ENCODE measurements at regions not wholly inside any gene's neighbourhood (a gene's known extent, or its start where the extent isn't known, plus 50 kb on each side); places are given as distances from the start of the nearest gene placed in this dataset.

- TF ChIP-seq CTCF (IDR thresholded peaks at IDR 0.05) (no peak), POLR2A (IDR thresholded peaks at IDR 0.05) (no peak), POLR2AphosphoS5 (IDR thresholded peaks at IDR 0.05) (no peak)
Measured at GRCh38 chr7:29754874-29755490, 51.3 kb upstream of the WIPF3 start.

Data from prostate gland (tissue), 2 donors.